22Rv1 (cell line): ENCODE measurements at regions not wholly inside any gene's neighbourhood (a gene's known extent, or its start where the extent isn't known, plus 50 kb on each side); places are given as distances from the start of the nearest gene placed in this dataset.

Experiments used
- ZFX ChIP-seq: fragments of 450-650 bp; IDR thresholded peaks from 2 replicates; pipeline ENCODE4 v1.6.1; 2017; ENCODE audit warnings: antibody characterized with exemption, borderline replicate concordance
- TF ChIP-seq, protein P1 (sequence below): fragments of 450-650 bp; IDR thresholded peaks from 2 replicates; pipeline ENCODE4 v1.5.1; 2017; ENCODE audit warnings: mild to moderate bottlenecking

DNA sequence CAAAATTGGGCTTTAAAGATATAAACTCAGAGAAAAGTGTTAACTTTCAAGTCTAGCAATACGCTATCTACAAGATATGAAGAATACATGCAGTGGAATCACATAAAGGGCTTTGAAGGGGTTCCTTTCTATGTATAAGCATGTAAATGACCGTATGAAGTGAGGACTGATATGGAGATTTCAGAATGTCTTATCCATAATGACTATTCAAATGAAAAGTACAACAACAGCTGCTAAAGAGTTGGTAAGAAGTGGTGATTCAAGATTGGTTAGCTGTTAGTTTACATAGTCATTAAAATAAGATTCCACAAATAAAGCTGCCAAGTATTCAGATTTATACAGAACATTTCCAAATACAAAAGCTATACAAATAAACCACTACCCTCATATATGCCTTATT is 153.4 kb upstream of the STARD13 start:
- TF ChIP-seq, protein P1, sequence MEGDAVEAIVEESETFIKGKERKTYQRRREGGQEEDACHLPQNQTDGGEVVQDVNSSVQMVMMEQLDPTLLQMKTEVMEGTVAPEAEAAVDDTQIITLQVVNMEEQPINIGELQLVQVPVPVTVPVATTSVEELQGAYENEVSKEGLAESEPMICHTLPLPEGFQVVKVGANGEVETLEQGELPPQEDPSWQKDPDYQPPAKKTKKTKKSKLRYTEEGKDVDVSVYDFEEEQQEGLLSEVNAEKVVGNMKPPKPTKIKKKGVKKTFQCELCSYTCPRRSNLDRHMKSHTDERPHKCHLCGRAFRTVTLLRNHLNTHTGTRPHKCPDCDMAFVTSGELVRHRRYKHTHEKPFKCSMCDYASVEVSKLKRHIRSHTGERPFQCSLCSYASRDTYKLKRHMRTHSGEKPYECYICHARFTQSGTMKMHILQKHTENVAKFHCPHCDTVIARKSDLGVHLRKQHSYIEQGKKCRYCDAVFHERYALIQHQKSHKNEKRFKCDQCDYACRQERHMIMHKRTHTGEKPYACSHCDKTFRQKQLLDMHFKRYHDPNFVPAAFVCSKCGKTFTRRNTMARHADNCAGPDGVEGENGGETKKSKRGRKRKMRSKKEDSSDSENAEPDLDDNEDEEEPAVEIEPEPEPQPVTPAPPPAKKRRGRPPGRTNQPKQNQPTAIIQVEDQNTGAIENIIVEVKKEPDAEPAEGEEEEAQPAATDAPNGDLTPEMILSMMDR = no peak
- TF ChIP-seq ZFX = no peak
